Neural progenitor cell (in vitro differentiated cells): ENCODE measurements at regions not wholly inside any gene's neighbourhood (a gene's known extent, or its start where the extent isn't known, plus 50 kb on each side); places are given as distances from the start of the nearest gene placed in this dataset.

Experiments used
- DNase-seq: peaks from one replicate; pipeline ENCODE4 v3.0.0-alpha.2; 2016; ENCODE audit warnings: low spot score
- H2AFZ ChIP-seq: fragments of 200-600 bp; sonication (generic); replicated peaks from 2 replicates; pipeline ENCODE4 v1.6.1; 2016; ENCODE audit warnings: antibody characterized with exemption
- H3F3A ChIP-seq: fragments of 200-600 bp; sonication (generic); 2 replicates; pipeline ENCODE4 v1.6.1; 2016; ENCODE audit warnings: antibody characterized with exemption, low read depth
- H3K27ac ChIP-seq: fragments of 200-600 bp; sonication (generic); 2 replicates; pipeline ENCODE4 v1.5.1; 2016; ENCODE audit warnings: mild to moderate bottlenecking
- H3K27me3 ChIP-seq: fragments of 200-600 bp; sonication (generic); 2 replicates; pipeline ENCODE4 v1.6.1; 2016; ENCODE audit warnings: mild to moderate bottlenecking, moderate library complexity
- H3K36me3 ChIP-seq: fragments of 200-600 bp; sonication (generic); 2 replicates; pipeline ENCODE4 v1.5.1; 2016
- H3K4me1 ChIP-seq: fragments of 200-600 bp; sonication (generic); 2 replicates; pipeline ENCODE4 v1.6.1; 2016; ENCODE audit warnings: mixed run types
- H3K4me2 ChIP-seq: fragments of 200-600 bp; sonication (generic); 2 replicates; pipeline ENCODE4 v1.6.1; 2016
- H3K4me3 ChIP-seq: fragments of 200-600 bp; sonication (generic); 2 replicates; pipeline ENCODE4 v1.5.1; 2016
- H3K79me2 ChIP-seq: fragments of 200-600 bp; sonication (generic); 2 replicates; pipeline ENCODE4 v1.6.1; 2016; ENCODE audit warnings: low read depth
- H3K9ac ChIP-seq: fragments of 200-600 bp; sonication (generic); 2 replicates; pipeline ENCODE4 v1.6.1; 2016
- H3K9me3 ChIP-seq: fragments of 200-600 bp; sonication (generic); 2 replicates; pipeline ENCODE4 v1.5.1; 2016; ENCODE audit warnings: low read depth
- H4K20me1 ChIP-seq: fragments of 200-600 bp; sonication (generic); 2 replicates; pipeline ENCODE4 v1.6.1; 2016; ENCODE audit warnings: low read depth
- H3K27ac Mint-ChIP-seq: 3 replicates; pipeline ENCODE4 v1.8.0; 2021; ENCODE audit warnings: mixed read lengths
- H3K27me3 Mint-ChIP-seq: 2 replicates; pipeline ENCODE4 v1.8.0; 2022; ENCODE audit warnings: low read depth, mild to moderate bottlenecking, inconsistent platforms, moderate library complexity, mixed read lengths; ENCODE audit not compliant: insufficient read depth
- H3K36me3 Mint-ChIP-seq: 3 replicates; pipeline ENCODE4 v1.8.0; 2021; ENCODE audit warnings: mixed read lengths
- H3K4me1 Mint-ChIP-seq: 3 replicates; pipeline ENCODE4 v1.8.0; 2021; ENCODE audit warnings: mixed read lengths
- H3K4me3 Mint-ChIP-seq: 3 replicates; pipeline ENCODE4 v1.8.0; 2021; ENCODE audit warnings: mild to moderate bottlenecking, moderate library complexity, mixed read lengths
- H3K9me3 Mint-ChIP-seq: 3 replicates; pipeline ENCODE4 v1.8.0; 2020; ENCODE audit warnings: mixed read lengths
- CTCF ChIP-seq: fragments of 200-600 bp; sonication (generic); IDR thresholded peaks from 2 replicates; pipeline ENCODE4 v1.5.1; 2017; ENCODE audit warnings: antibody characterized with exemption, mild to moderate bottlenecking
- EZH2 ChIP-seq: fragments of 200-600 bp; sonication (generic); IDR thresholded peaks from 2 replicates; pipeline ENCODE4 v1.6.1; 2017; ENCODE audit warnings: antibody characterized with exemption, mild to moderate bottlenecking, moderate library complexity
- EZH2phosphoT487 ChIP-seq: fragments of 200-600 bp; sonication (generic); IDR thresholded peaks from 2 replicates; pipeline ENCODE4 v1.6.1; 2017; ENCODE audit warnings: antibody characterized with exemption

DNA sequence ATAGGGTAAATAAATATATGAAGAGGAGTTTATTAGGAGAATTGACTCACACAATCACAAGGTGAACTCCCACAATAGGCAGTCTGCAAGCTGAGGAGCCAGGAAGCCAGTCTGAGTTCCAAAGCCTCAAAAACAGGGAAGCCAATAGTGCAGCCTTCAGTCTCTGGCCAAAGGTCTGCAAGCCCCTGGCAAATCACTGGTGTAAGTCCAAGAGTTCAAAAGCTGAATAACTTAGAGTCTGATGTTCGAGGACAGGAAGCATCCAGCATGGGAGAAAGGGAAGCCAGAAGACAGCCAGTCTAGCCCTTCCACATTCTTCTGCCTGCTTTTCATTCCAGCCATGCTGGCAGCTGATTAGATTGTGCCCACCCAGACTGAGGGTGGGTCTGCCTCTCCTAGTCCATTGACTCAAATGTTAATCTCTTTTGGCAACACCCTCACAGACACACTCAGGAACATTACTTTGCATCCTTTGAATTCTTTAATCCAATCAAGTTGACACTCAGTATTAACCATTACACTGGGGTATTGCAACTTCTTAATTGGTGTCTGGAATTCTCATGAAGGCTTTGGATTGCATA is 736.5 kb upstream of the LMO3 start:
- no peaks in the 10 kb centered on the region for H3K79me2 ChIP-seq
- H4K20me1 ChIP-seq: no peaks in the 10 kb centered on the region
- no peak overlapping the region for H2AFZ ChIP-seq
- no peak overlapping the region for H3K4me2 ChIP-seq
- no peaks in the 10 kb centered on the region for H3K9me3 ChIP-seq
- H3F3A ChIP-seq: no peaks in the 10 kb centered on the region
- DNase-seq: peak; percentile 36
- H3K27ac ChIP-seq: no peak overlapping the region
- TF ChIP-seq CTCF (no peak), EZH2 (no peak), EZH2phosphoT487 (peak; percentile 68)
- no peak overlapping the region for H3K4me3 ChIP-seq
- H3K4me1 ChIP-seq: no peaks in the 10 kb centered on the region
- Mint-ChIP-seq H3K27me3 (no peaks in the 10 kb centered on the region), H3K9me3 (no peaks in the 10 kb centered on the region), H3K4me1 (no peaks in the 10 kb centered on the region), H3K27ac (no peak overlapping the region), H3K36me3 (no peaks in the 10 kb centered on the region), H3K4me3 (no peak overlapping the region)
- no peak overlapping the region for H3K9ac ChIP-seq
- no peaks in the 10 kb centered on the region for H3K27me3 ChIP-seq
- no peaks in the 10 kb centered on the region for H3K36me3 ChIP-seq

DNA sequence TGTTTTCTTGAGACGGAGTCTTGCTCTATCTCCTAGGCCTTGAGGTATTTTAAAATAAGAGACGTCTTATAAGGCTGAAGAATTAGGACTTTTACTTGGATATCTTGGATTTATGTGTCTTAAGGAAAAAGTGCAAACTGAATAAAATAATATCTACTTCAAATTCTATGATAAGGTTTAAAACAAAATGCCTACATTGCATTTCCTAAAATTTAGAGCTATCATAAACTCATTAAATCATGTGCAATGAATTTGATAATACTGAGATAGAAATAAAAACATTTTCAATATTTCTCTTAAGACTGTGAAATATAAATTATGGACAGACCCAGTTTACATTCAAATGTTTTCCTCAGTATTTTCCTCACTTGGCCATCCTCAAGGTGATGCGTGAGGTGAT is 729.5 kb upstream of the LMO3 start:
- H3K9me3 ChIP-seq: no peaks in the 10 kb centered on the region
- Mint-ChIP-seq H3K36me3 (no peaks in the 10 kb centered on the region), H3K9me3 (no peaks in the 10 kb centered on the region), H3K4me3 (no peak overlapping the region), H3K4me1 (no peaks in the 10 kb centered on the region), H3K27ac (no peak overlapping the region), H3K27me3 (no peaks in the 10 kb centered on the region)
- no peak overlapping the region for H3K4me3 ChIP-seq
- no peak overlapping the region for H2AFZ ChIP-seq
- H3K4me2 ChIP-seq: no peak overlapping the region
- no peak overlapping the region for H3K9ac ChIP-seq
- DNase-seq: no peak
- H3K79me2 ChIP-seq: no peaks in the 10 kb centered on the region
- H3K36me3 ChIP-seq: no peaks in the 10 kb centered on the region
- no peaks in the 10 kb centered on the region for H4K20me1 ChIP-seq
- no peak overlapping the region for H3K27ac ChIP-seq
- TF ChIP-seq EZH2phosphoT487 (no peak), EZH2 (no peak), CTCF (no peak)
- no peaks in the 10 kb centered on the region for H3K4me1 ChIP-seq
- H3F3A ChIP-seq: no peaks in the 10 kb centered on the region
- H3K27me3 ChIP-seq: no peaks in the 10 kb centered on the region

GRCh38 chr12:17334784-17335183 is 728.8 kb upstream of the LMO3 start:
- Mint-ChIP-seq H3K27ac (no peak overlapping the region), H3K36me3 (no peaks in the 10 kb centered on the region), H3K9me3 (no peaks in the 10 kb centered on the region), H3K4me1 (no peaks in the 10 kb centered on the region), H3K27me3 (no peaks in the 10 kb centered on the region), H3K4me3 (no peak overlapping the region)
- Histone ChIP-seq H3K4me2 (no peak overlapping the region), H3F3A (no peaks in the 10 kb centered on the region), H3K27me3 (no peaks in the 10 kb centered on the region), H3K9me3 (no peaks in the 10 kb centered on the region), H4K20me1 (no peaks in the 10 kb centered on the region), H3K4me1 (no peaks in the 10 kb centered on the region), H3K4me3 (no peak overlapping the region), H3K9ac (no peak overlapping the region), H2AFZ (no peak overlapping the region), H3K36me3 (no peaks in the 10 kb centered on the region), H3K79me2 (no peaks in the 10 kb centered on the region), H3K27ac (no peak overlapping the region)
- TF ChIP-seq EZH2phosphoT487: no peak
- no peak for TF ChIP-seq CTCF
- TF ChIP-seq EZH2: no peak
- DNase-seq: no peak
